Neutrophil (primary cell): ENCODE measurements at regions not wholly inside any gene's neighbourhood (a gene's known extent, or its start where the extent isn't known, plus 50 kb on each side); places are given as distances from the start of the nearest gene placed in this dataset.

Source experiments
- H3K27ac ChIP-seq: fragments of 200-600 bp; sonication (generic); 2 replicates; pipeline ENCODE4 v1.5.1; 2016; ENCODE audit warnings: mild to moderate bottlenecking, moderate library complexity
- H3K27me3 ChIP-seq: fragments of 200-600 bp; sonication (generic); 2 replicates; pipeline ENCODE4 v1.6.0; 2016; ENCODE audit warnings: mild to moderate bottlenecking
- H3K36me3 ChIP-seq: fragments of 200-600 bp; sonication (generic); 2 replicates; pipeline ENCODE4 v1.5.1; 2017
- H3K4me1 ChIP-seq, 2 experiments: fragments of 200-600 bp in 1 of 2; sonication (generic) in 1 of 2; 1 replicate in 1 of 2; 2 replicates in 1 of 2; pipeline versions ENCODE4 v1.5.1 to v1.6.1; 2013 to 2016; ENCODE audit warnings: low read depth in 1 of 2, low read length in 1 of 2, mild to moderate bottlenecking in 1 of 2, moderate library complexity in 1 of 2; ENCODE audit not compliant: control insufficient read depth in 1 of 2, insufficient read depth in 1 of 2
- H3K4me3 ChIP-seq, 2 experiments: fragments of 200-600 bp in 1 of 2; sonication (generic) in 1 of 2; 1 replicate in 1 of 2; 2 replicates in 1 of 2; pipeline ENCODE4 v1.5.1; 2013 to 2016; ENCODE audit warnings: low read depth in 1 of 2, low read length in 1 of 2, mild to moderate bottlenecking in 1 of 2, moderate library complexity in 1 of 2
- H3K9me3 ChIP-seq: fragments of 200-600 bp; sonication (generic); 2 replicates; pipeline ENCODE4 v1.5.1; 2016
- CTCF ChIP-seq: fragments of 200-600 bp; sonication (generic); IDR thresholded peaks from 2 replicates; pipeline ENCODE4 v1.5.1; 2016; ENCODE audit warnings: antibody characterized with exemption

DNA sequence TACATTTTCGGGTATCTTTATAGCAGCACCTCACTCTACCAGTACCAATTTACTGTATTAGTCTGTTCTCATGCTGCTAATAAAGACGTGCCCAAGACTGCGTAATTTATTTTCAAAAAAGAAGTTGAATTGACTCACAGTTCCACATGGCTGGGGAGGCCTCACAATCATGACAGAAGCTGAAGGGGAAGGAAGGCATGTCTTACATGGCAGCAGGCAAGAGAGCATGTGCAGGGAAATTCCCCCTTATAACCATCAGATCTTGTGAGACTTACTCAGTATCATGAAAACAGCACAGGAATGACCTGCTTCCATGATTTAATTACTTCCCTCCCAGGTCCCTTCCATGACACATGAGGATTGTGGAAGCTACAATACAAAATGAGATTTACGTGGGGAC lies 602.6 kb upstream of the DAB2 start:
- no peak for TF ChIP-seq CTCF
- H3K27ac ChIP-seq: no peak overlapping the region

DNA sequence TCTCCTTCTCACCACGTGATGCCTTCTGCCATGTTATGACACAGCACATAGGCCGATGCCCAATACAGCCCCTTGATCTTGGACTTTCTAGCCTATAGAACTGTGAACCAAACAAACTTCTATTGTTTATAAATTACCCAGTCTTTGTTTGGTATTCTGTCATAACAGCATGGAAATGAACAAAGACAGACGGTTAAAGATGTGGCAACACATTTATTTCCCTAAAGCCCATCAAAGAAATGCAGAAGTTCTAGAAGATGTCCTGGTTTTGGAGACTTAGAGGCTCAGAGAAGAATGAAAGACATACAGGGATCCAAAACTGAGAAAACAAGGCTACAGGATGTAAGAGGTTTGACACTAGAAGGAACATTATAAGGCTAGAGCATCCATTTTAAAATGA lies 600.8 kb upstream of the DAB2 start:
- Histone ChIP-seq H3K27me3 (no peaks in the 10 kb centered on the region), H3K27ac (no peak overlapping the region), H3K9me3 (no peaks in the 10 kb centered on the region), H3K36me3 (no peaks in the 10 kb centered on the region), H3K4me3 (no peak overlapping the region), H3K4me1 (peaks cover 6 to 15% of the 10 kb centered on the region in 2 experiments)
- TF ChIP-seq CTCF: no peak

More for the DNA sequence above, 602.6 kb upstream of the DAB2 start:
- Histone ChIP-seq H3K36me3 (no peaks in the 10 kb centered on the region), H3K4me3 (no peak overlapping the region), H3K27me3 (no peaks in the 10 kb centered on the region), H3K4me1 (peaks cover 6 to 15% of the 10 kb centered on the region in 2 experiments), H3K9me3 (no peaks in the 10 kb centered on the region)

- H3K27me3 ChIP-seq: no peaks in the 10 kb centered on the region
- no peak for TF ChIP-seq CTCF
- no peak overlapping the region for H3K27ac ChIP-seq
- H3K36me3 ChIP-seq: no peaks in the 10 kb centered on the region
- no peaks in the 10 kb centered on the region for H3K9me3 ChIP-seq
- H3K4me1 ChIP-seq: peaks cover 5 to 8% of the 10 kb centered on the region in 2 experiments
- H3K4me3 ChIP-seq: no peak overlapping the region
Measured at GRCh38 chr5:40022057-40022456, 597.3 kb upstream of the DAB2 start.

DNA sequence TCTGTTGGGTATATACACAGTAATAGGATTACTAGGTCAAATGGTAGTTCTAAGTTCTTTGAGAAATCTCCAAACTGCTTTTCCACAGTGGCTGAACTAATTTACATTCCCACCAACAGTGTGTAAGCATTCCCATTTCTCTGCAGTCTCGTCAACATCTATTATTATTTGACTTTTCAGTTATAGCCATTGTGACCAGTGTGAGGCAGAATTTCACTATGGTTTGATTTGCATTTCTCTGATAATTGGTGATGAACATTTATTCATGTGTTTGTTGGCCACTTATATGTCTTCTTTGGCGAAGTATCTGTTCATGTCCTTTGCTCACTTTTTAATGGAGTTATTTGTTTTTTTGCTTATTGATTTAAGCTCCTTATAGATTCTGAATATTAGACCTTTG lies 596.2 kb upstream of the DAB2 start:
- Histone ChIP-seq H3K9me3 (no peaks in the 10 kb centered on the region), H3K36me3 (no peaks in the 10 kb centered on the region), H3K27me3 (no peaks in the 10 kb centered on the region), H3K4me1 (peaks cover 11 to 12% of the 10 kb centered on the region in 2 experiments), H3K27ac (no peak overlapping the region), H3K4me3 (no peak overlapping the region)
- TF ChIP-seq CTCF: no peak

GRCh38 chr5:40017918-40018317 lies 593.1 kb upstream of the DAB2 start:
- H3K36me3 ChIP-seq: no peaks in the 10 kb centered on the region
- no peak overlapping the region for H3K4me3 ChIP-seq
- no peaks in the 10 kb centered on the region for H3K9me3 ChIP-seq
- peaks cover 8 to 11% of the 10 kb centered on the region in 2 experiments for H3K4me1 ChIP-seq
- no peaks in the 10 kb centered on the region for H3K27me3 ChIP-seq
- no peak for TF ChIP-seq CTCF
- peak overlapping the region; percentile 66 for H3K27ac ChIP-seq

DNA sequence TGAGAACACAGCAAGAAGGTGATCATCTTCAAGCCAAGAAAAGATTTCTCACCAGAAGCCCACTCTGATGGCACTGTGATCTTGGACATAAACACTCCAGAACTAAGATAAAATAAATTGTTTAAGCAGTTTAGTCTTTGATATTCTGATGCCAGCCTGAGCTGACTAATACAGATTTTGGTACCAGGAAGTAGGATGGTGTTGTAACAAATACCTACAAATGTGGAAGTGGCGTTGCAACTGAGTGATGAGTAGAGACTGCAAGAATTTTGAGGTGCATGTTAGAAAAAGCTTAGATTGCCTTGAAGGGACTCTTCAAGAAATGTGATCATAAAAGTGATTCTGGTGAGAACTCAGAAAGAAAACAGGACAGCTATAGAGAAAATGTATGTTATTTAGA lies 592.4 kb upstream of the DAB2 start:
- Histone ChIP-seq H3K4me3 (no peak overlapping the region), H3K27ac (peak overlapping the region; percentile 66)
- no peak for TF ChIP-seq CTCF

More for the DNA sequence above, 592.4 kb upstream of the DAB2 start:
- no peaks in the 10 kb centered on the region for H3K36me3 ChIP-seq
- H3K27me3 ChIP-seq: no peaks in the 10 kb centered on the region
- peaks cover 8 to 11% of the 10 kb centered on the region in 2 experiments for H3K4me1 ChIP-seq
- no peaks in the 10 kb centered on the region for H3K9me3 ChIP-seq
